SU-DHL-6 (cell line): ENCODE measurements at regions not wholly inside any gene's neighbourhood (a gene's known extent, or its start where the extent isn't known, plus 50 kb on each side); places are given as distances from the start of the nearest gene placed in this dataset.

ENCODE experiments used
- CTCF ChIP-seq: fragments of 200-600 bp; sonication (generic); IDR thresholded peaks from one replicate; pipeline ENCODE4 v1.5.1; 2017; ENCODE audit warnings: antibody characterized with exemption, mild to moderate bottlenecking, low read length, moderate library complexity; ENCODE audit not compliant: insufficient read depth, poor library complexity, severe bottlenecking
- EZH2phosphoT487 ChIP-seq: fragments of 200-600 bp; sonication (generic), shearing (Covaris generic); conservative IDR thresholded peaks from 2 replicates; pipeline ENCODE4 v1.6.1; 2018; ENCODE audit warnings: mild to moderate bottlenecking, antibody characterized with exemption, low read length, moderate library complexity, mixed read lengths

- TF ChIP-seq CTCF (no peak), EZH2phosphoT487 (no peak)
These were observed 406.2 kb downstream of the ANKRD50 start for GRCh38 chr4:124306352-124306751.
